DOHH2 (cell line): ENCODE measurements at regions not wholly inside any gene's neighbourhood (a gene's known extent, or its start where the extent isn't known, plus 50 kb on each side); places are given as distances from the start of the nearest gene placed in this dataset.

ENCODE experiments used
- EZH2phosphoT487 ChIP-seq: fragments of 200-600 bp; sonication (generic); IDR thresholded peaks from 2 replicates; pipeline ENCODE4 v1.6.1; 2017; ENCODE audit warnings: borderline replicate concordance, mild to moderate bottlenecking, antibody characterized with exemption, low read length, moderate library complexity, mixed read lengths
- TF ChIP-seq, protein P1 (sequence below): fragments of 200-600 bp; sonication (generic); IDR thresholded peaks from one replicate; pipeline ENCODE4 v1.5.1; 2014; ENCODE audit warnings: antibody characterized with exemption, mild to moderate bottlenecking, low read depth, low read length; ENCODE audit not compliant: poor library complexity, severe bottlenecking

DNA sequence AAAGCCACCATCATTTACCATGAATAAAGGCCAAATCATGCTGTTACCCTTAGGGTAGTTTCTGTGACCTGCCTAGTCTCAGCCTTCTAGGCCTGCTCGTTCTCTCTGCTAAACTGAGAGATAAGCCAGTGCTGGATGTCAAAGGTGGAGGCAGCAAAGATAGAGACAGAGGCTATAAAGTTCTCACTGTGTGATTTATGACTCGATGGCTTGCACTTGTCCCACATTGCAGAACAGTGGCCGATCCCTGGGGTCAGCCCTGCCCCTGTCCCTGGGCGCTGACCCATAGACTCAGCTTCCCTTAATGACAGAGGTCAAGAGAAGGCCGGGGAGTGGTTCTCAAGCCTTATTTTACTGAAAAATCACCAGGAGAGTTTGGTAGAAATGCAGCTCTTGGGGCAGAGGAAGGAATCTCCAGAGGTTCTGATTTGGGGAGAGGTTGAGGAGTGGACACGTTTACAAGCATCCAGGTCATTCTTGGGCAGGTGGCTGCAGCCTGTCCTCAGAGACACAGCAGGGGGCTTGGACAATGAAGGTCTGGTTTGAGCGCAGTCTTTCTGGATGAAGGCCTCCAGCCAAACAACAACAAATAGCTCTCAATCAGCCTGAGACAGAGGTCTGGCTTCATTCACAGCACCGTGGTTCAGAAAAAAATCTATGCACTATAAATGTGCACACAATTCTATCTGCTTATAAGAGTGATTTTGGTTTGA is 143.5 kb downstream of the ACKR3 start:
- TF ChIP-seq, protein P1, sequence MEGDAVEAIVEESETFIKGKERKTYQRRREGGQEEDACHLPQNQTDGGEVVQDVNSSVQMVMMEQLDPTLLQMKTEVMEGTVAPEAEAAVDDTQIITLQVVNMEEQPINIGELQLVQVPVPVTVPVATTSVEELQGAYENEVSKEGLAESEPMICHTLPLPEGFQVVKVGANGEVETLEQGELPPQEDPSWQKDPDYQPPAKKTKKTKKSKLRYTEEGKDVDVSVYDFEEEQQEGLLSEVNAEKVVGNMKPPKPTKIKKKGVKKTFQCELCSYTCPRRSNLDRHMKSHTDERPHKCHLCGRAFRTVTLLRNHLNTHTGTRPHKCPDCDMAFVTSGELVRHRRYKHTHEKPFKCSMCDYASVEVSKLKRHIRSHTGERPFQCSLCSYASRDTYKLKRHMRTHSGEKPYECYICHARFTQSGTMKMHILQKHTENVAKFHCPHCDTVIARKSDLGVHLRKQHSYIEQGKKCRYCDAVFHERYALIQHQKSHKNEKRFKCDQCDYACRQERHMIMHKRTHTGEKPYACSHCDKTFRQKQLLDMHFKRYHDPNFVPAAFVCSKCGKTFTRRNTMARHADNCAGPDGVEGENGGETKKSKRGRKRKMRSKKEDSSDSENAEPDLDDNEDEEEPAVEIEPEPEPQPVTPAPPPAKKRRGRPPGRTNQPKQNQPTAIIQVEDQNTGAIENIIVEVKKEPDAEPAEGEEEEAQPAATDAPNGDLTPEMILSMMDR = no peak
- no peak for TF ChIP-seq EZH2phosphoT487
